Nephron (organoid): ENCODE measurements at regions not wholly inside any gene's neighbourhood (a gene's known extent, or its start where the extent isn't known, plus 50 kb on each side); places are given as distances from the start of the nearest gene placed in this dataset.

Experiments used
- H3K27ac Mint-ChIP-seq, 3 experiments: 2 replicates each; pipeline ENCODE4 v1.8.0; 2020; ENCODE audit warnings: mixed read lengths in 3 of 3, mild to moderate bottlenecking in 2 of 3, moderate library complexity in 1 of 3
- H3K27me3 Mint-ChIP-seq: 2 replicates; pipeline ENCODE4 v1.8.0; 2021; ENCODE audit warnings: low read depth, mild to moderate bottlenecking, moderate library complexity, mixed read lengths
- H3K36me3 Mint-ChIP-seq: 2 replicates; pipeline ENCODE4 v1.8.0; 2020; ENCODE audit warnings: low read depth, mixed read lengths
- H3K4me1 Mint-ChIP-seq: 2 replicates; pipeline ENCODE4 v1.8.0; 2020; ENCODE audit warnings: mixed read lengths
- H3K4me3 Mint-ChIP-seq, 3 experiments: 2 replicates each; pipeline ENCODE4 v1.8.0; 2020; ENCODE audit warnings: mild to moderate bottlenecking in 3 of 3, mixed read lengths in 3 of 3, moderate library complexity in 2 of 3
- H3K9me3 Mint-ChIP-seq: 2 replicates; pipeline ENCODE4 v1.8.0; 2020; ENCODE audit warnings: mixed read lengths
- CTCF ChIP-seq, 3 experiments: fragments of 200-600 bp; sonication (generic); IDR thresholded peaks; one replicate each; pipeline ENCODE4 v1.5.0; 2021; ENCODE audit warnings: antibody characterized with exemption in 3 of 3; ENCODE audit not compliant: unreplicated experiment in 3 of 3

GRCh38 chr10:10421071-10421470, 596.6 kb upstream of the CELF2 start:
- no peak overlapping the region for H3K4me3 Mint-ChIP-seq
- no peaks in the 10 kb centered on the region for H3K4me1 Mint-ChIP-seq
- TF ChIP-seq CTCF (IDR thresholded peaks at IDR 0.05; ENCODE audit: unreplicated experiment in 3 of 3) = no peak
- no peaks in the 10 kb centered on the region for H3K36me3 Mint-ChIP-seq
- peaks cover 3% of the 10 kb centered on the region for H3K27me3 Mint-ChIP-seq
- H3K9me3 Mint-ChIP-seq = no peaks in the 10 kb centered on the region
- H3K27ac Mint-ChIP-seq = no peak overlapping the region

GRCh38 chr10:10431422-10432066, 586.1 kb upstream of the CELF2 start:
- Mint-ChIP-seq H3K4me3 (no peak overlapping the region), H3K36me3 (no peaks in the 10 kb centered on the region), H3K4me1 (no peaks in the 10 kb centered on the region), H3K27me3 (no peaks in the 10 kb centered on the region), H3K27ac (no peak overlapping the region), H3K9me3 (peaks cover 3% of the 10 kb centered on the region)
- TF ChIP-seq CTCF (IDR thresholded peaks at IDR 0.05; ENCODE audit: unreplicated experiment in 3 of 3) = no peak

GRCh38 chr10:10432296-10433035, 585.2 kb upstream of the CELF2 start:
- H3K36me3 Mint-ChIP-seq = no peaks in the 10 kb centered on the region
- H3K4me3 Mint-ChIP-seq = no peak overlapping the region
- TF ChIP-seq CTCF (IDR thresholded peaks at IDR 0.05; ENCODE audit: unreplicated experiment in 3 of 3) = no peak
- H3K9me3 Mint-ChIP-seq = peaks cover 3% of the 10 kb centered on the region
- no peaks in the 10 kb centered on the region for H3K27me3 Mint-ChIP-seq
- no peaks in the 10 kb centered on the region for H3K4me1 Mint-ChIP-seq
- no peak overlapping the region for H3K27ac Mint-ChIP-seq

GRCh38 chr10:10434312-10434711, 583.4 kb upstream of the CELF2 start:
- TF ChIP-seq CTCF (IDR thresholded peaks at IDR 0.05; ENCODE audit: unreplicated experiment in 3 of 3) = no peak
- Mint-ChIP-seq H3K36me3 (no peaks in the 10 kb centered on the region), H3K4me3 (no peak overlapping the region), H3K9me3 (peaks cover 3% of the 10 kb centered on the region), H3K4me1 (peaks cover 8% of the 10 kb centered on the region), H3K27me3 (no peaks in the 10 kb centered on the region), H3K27ac (no peak overlapping the region)

GRCh38 chr10:10437886-10438285, 579.8 kb upstream of the CELF2 start:
- no peak for TF ChIP-seq CTCF (IDR thresholded peaks at IDR 0.05; ENCODE audit: unreplicated experiment in 3 of 3)
- no peaks in the 10 kb centered on the region for H3K27me3 Mint-ChIP-seq
- no peak overlapping the region for H3K27ac Mint-ChIP-seq
- H3K4me3 Mint-ChIP-seq = no peak overlapping the region
- H3K36me3 Mint-ChIP-seq = no peaks in the 10 kb centered on the region
- H3K9me3 Mint-ChIP-seq = peaks cover 3% of the 10 kb centered on the region
- peaks cover 8% of the 10 kb centered on the region for H3K4me1 Mint-ChIP-seq
